Astrocyte (in vitro differentiated cells and primary cell): ENCODE measurements at regions not wholly inside any gene's neighbourhood (a gene's known extent, or its start where the extent isn't known, plus 50 kb on each side); places are given as distances from the start of the nearest gene placed in this dataset.

Experiments used
- DNase-seq: peaks from one replicate; pipeline ENCODE4 v3.0.0-alpha.2; 2010; ENCODE audit warnings: low read depth
- FAIRE-seq: peaks from 2 replicates; lab custom pipeline; 2011; peaks lifted over from hg19 to GRCh38; lab: Jason Lieb, UNC
- H2AFZ ChIP-seq: 2 replicates; pipeline ENCODE4 v1.6.0; 2012; ENCODE audit warnings: low read depth, low read length, inconsistent platforms
- H3K27ac ChIP-seq: 2 replicates; pipeline ENCODE4 v1.5.1; 2011; ENCODE audit warnings: low read depth, low read length, inconsistent platforms
- H3K27me3 ChIP-seq: 2 replicates; pipeline ENCODE4 v1.6.0; 2011; ENCODE audit warnings: low read length, inconsistent platforms; ENCODE audit not compliant: insufficient read depth
- H3K36me3 ChIP-seq: 2 replicates; pipeline ENCODE4 v1.5.1; 2011; ENCODE audit warnings: low read length, inconsistent platforms; ENCODE audit not compliant: insufficient read depth
- H3K4me1 ChIP-seq: 2 replicates; pipeline ENCODE4 v1.5.1; 2011; ENCODE audit warnings: low read length, inconsistent platforms; ENCODE audit not compliant: insufficient read depth
- H3K4me2 ChIP-seq: 2 replicates; pipeline ENCODE4 v1.6.0; 2012; ENCODE audit warnings: low read length, inconsistent platforms
- H3K4me3 ChIP-seq: 2 replicates; pipeline ENCODE4 v1.5.1; 2011; ENCODE audit warnings: low read depth, mild to moderate bottlenecking, low read length, inconsistent platforms; ENCODE audit not compliant: insufficient read depth
- H3K79me2 ChIP-seq: 2 replicates; pipeline ENCODE4 v1.6.0; 2012; ENCODE audit warnings: mild to moderate bottlenecking, low read length, inconsistent platforms; ENCODE audit not compliant: insufficient read depth
- H3K9ac ChIP-seq: 2 replicates; pipeline ENCODE4 v1.6.0; 2012; ENCODE audit warnings: mild to moderate bottlenecking, low read length, inconsistent platforms
- H3K9me3 ChIP-seq: 2 replicates; pipeline ENCODE4 v1.5.1; 2012; ENCODE audit warnings: low read depth, mild to moderate bottlenecking, low read length, inconsistent platforms; ENCODE audit not compliant: insufficient read depth
- H4K20me1 ChIP-seq: 2 replicates; pipeline ENCODE4 v1.6.0; 2012; ENCODE audit warnings: low read length, inconsistent platforms; ENCODE audit not compliant: insufficient read depth
- H3K27ac Mint-ChIP-seq: one replicate; pipeline ENCODE4 v1.8.0; 2021; ENCODE audit warnings: mild to moderate bottlenecking, mixed read lengths; ENCODE audit not compliant: unreplicated experiment
- H3K27me3 Mint-ChIP-seq: one replicate; pipeline ENCODE4 v1.8.0; 2021; ENCODE audit warnings: low read depth, mixed read lengths; ENCODE audit not compliant: unreplicated experiment
- H3K36me3 Mint-ChIP-seq: one replicate; pipeline ENCODE4 v1.8.0; 2021; ENCODE audit warnings: low read depth, mixed read lengths; ENCODE audit not compliant: unreplicated experiment
- H3K4me1 Mint-ChIP-seq: one replicate; pipeline ENCODE4 v1.8.0; 2021; ENCODE audit warnings: low read depth, mixed read lengths; ENCODE audit not compliant: unreplicated experiment
- H3K4me3 Mint-ChIP-seq: one replicate; pipeline ENCODE4 v1.8.0; 2021; ENCODE audit warnings: mild to moderate bottlenecking, moderate library complexity, mixed read lengths; ENCODE audit not compliant: unreplicated experiment
- H3K9me3 Mint-ChIP-seq: one replicate; pipeline ENCODE4 v1.8.0; 2021; ENCODE audit warnings: mild to moderate bottlenecking, mixed read lengths; ENCODE audit not compliant: unreplicated experiment
- EZH2 ChIP-seq: IDR thresholded peaks from 2 replicates; pipeline ENCODE4 v1.6.1; 2012; ENCODE audit warnings: mild to moderate bottlenecking, low read length, inconsistent platforms; ENCODE audit not compliant: insufficient read depth
- TF ChIP-seq, protein P1 (sequence below): IDR thresholded peaks from 2 replicates; pipeline ENCODE4 v1.5.1; 2011; ENCODE audit warnings: low read depth, mild to moderate bottlenecking, inconsistent platforms, low read length, moderate library complexity; ENCODE audit not compliant: insufficient read depth

DNA sequence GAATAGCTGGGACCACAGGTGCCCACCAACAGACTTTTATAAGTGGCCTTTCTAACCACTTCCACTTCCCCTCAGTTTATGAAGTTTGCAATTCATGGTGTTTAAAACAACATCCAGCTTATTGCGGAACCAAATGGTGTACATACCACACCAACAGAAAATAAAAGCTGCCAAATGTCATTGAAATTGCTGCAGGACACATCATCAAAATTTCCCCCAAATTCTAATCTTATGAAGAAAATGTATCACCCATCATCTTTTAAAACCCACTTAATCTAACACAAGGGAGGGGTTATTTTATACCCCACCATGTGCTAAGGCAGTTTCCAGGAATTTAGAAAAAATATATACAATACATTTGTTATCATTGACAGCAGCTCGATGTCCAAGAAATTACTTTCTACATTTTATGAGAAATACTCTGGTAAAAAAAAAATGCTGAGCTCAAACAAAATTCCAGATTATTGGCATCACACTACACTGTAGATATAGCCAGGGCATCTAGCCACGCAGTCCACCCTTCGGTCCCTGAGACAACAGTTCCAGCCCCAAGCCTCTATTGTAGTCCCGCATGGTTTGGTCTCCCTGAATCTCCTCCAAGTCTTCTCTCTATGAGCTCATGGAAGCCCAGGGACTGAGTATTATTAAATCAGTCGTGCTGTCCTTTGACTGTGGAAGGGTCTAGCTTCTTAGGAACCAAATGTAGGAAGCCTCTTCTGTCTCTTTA is 372.8 kb upstream of the SLC30A5 start:
- H2AFZ ChIP-seq, result no peak overlapping the region
- H3K4me1 Mint-ChIP-seq, result no peaks in the 10 kb centered on the region
- H3K27me3 ChIP-seq, result no peaks in the 10 kb centered on the region
- no peak overlapping the region for H3K27ac ChIP-seq
- no peaks in the 10 kb centered on the region for H3K79me2 ChIP-seq
- H3K27me3 Mint-ChIP-seq, result no peaks in the 10 kb centered on the region
- no peaks in the 10 kb centered on the region for H3K4me1 ChIP-seq
- no peak overlapping the region for H3K27ac Mint-ChIP-seq
- DNase-seq (no peak), FAIRE-seq (no peak)
- no peak overlapping the region for H3K9ac ChIP-seq
- H3K9me3 Mint-ChIP-seq, result peaks cover 9% of the 10 kb centered on the region
- H3K4me3 Mint-ChIP-seq, result no peak overlapping the region
- H3K4me2 ChIP-seq, result no peak overlapping the region
- no peaks in the 10 kb centered on the region for H4K20me1 ChIP-seq
- H3K4me3 ChIP-seq, result no peak overlapping the region
- no peaks in the 10 kb centered on the region for H3K9me3 ChIP-seq
- H3K36me3 Mint-ChIP-seq, result no peaks in the 10 kb centered on the region
- TF ChIP-seq EZH2, result no peak
- TF ChIP-seq, protein P1, sequence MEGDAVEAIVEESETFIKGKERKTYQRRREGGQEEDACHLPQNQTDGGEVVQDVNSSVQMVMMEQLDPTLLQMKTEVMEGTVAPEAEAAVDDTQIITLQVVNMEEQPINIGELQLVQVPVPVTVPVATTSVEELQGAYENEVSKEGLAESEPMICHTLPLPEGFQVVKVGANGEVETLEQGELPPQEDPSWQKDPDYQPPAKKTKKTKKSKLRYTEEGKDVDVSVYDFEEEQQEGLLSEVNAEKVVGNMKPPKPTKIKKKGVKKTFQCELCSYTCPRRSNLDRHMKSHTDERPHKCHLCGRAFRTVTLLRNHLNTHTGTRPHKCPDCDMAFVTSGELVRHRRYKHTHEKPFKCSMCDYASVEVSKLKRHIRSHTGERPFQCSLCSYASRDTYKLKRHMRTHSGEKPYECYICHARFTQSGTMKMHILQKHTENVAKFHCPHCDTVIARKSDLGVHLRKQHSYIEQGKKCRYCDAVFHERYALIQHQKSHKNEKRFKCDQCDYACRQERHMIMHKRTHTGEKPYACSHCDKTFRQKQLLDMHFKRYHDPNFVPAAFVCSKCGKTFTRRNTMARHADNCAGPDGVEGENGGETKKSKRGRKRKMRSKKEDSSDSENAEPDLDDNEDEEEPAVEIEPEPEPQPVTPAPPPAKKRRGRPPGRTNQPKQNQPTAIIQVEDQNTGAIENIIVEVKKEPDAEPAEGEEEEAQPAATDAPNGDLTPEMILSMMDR, result no peak
- H3K36me3 ChIP-seq, result no peaks in the 10 kb centered on the region

DNA sequence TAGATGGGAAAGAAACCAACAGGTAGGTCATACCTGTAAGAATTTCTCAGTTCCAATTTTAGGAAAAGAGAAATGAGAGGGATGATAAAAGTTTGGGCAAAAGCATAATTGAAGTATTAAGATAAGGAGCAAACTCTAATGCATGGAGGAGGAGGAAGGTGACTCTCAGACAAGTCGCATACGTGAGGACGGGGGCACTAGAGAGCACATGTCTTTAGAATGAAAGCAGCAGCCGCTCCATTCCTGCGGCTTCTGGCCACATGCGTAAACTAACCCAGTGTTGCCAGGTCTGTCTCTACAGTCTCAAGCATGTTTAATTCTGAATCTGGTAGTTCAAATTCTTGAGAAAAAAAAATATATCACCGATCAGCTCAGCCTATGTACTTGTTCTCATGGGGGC is 371.5 kb upstream of the SLC30A5 start:
- no peaks in the 10 kb centered on the region for H3K4me1 Mint-ChIP-seq
- H3K79me2 ChIP-seq, result no peaks in the 10 kb centered on the region

More for the DNA sequence above, 371.5 kb upstream of the SLC30A5 start:
- H3K9me3 Mint-ChIP-seq, result peaks cover 3% of the 10 kb centered on the region
- Histone ChIP-seq H3K4me1 (no peaks in the 10 kb centered on the region), H3K27ac (no peak overlapping the region), H3K9me3 (no peaks in the 10 kb centered on the region), H3K4me2 (no peak overlapping the region), H3K27me3 (no peaks in the 10 kb centered on the region), H3K4me3 (no peak overlapping the region), H2AFZ (no peak overlapping the region), H3K9ac (no peak overlapping the region), H3K36me3 (no peaks in the 10 kb centered on the region), H4K20me1 (no peaks in the 10 kb centered on the region)
- no peak for FAIRE-seq
- H3K27ac Mint-ChIP-seq, result no peak overlapping the region
- no peaks in the 10 kb centered on the region for H3K27me3 Mint-ChIP-seq
- no peak overlapping the region for H3K4me3 Mint-ChIP-seq
- no peaks in the 10 kb centered on the region for H3K36me3 Mint-ChIP-seq
- no peak for TF ChIP-seq EZH2
- TF ChIP-seq, protein P1, result no peak
- no peak for DNase-seq
